ENCODE measurements at regions not wholly inside any gene's neighbourhood (a gene's known extent, or its start where the extent isn't known, plus 50 kb on each side); places are given as distances from the start of the nearest gene placed in this dataset.

- Histone ChIP-seq H3K4me1 (ENCODE audit: control insufficient read depth, low read length) (no peaks in the 10 kb centered on the region), H3K4me3 (ENCODE audit: low read length) (no peak overlapping the region), H3K27me3 (ENCODE audit: control insufficient read depth, low read length) (no peaks in the 10 kb centered on the region), H3F3A (ENCODE audit: control insufficient read depth, insufficient read depth) (no peaks in the 10 kb centered on the region), H4K20me1 (ENCODE audit: control insufficient read depth, insufficient read depth, low read depth, low read length) (no peaks in the 10 kb centered on the region), H3K9me3 (ENCODE audit: control insufficient read depth, insufficient read depth, low read length) (no peaks in the 10 kb centered on the region), H3K27ac (ENCODE audit: low read depth, low read length) (no peak overlapping the region), H3K4me2 (ENCODE audit: low read length) (no peak overlapping the region), H3K79me2 (ENCODE audit: control insufficient read depth, low read length) (no peaks in the 10 kb centered on the region), H3K9me2 (replicated peaks; ENCODE audit: control insufficient read depth, low read length) (no peaks in the 10 kb centered on the region), H3K36me3 (ENCODE audit: control insufficient read depth, low read length) (no peaks in the 10 kb centered on the region)
- TF ChIP-seq CTCF (IDR thresholded peaks at IDR 0.05; ENCODE audit: low read depth, low read length, poor library complexity, severe bottlenecking) (no peak), EZH2phosphoT487 (IDR thresholded peaks at IDR 0.05; ENCODE audit: borderline replicate concordance, low read length) (no peak)
Measured at GRCh38 chr2:120632796-120633646, 102.6 kb upstream of the GLI2 start.

- no peaks in the 10 kb centered on the region for H3K79me2 ChIP-seq (ENCODE audit: control insufficient read depth, low read length)
- H3K27me3 ChIP-seq (ENCODE audit: control insufficient read depth, low read length) = no peaks in the 10 kb centered on the region
- H3K4me3 ChIP-seq (ENCODE audit: low read length) = no peak overlapping the region
- no peaks in the 10 kb centered on the region for H3K36me3 ChIP-seq (ENCODE audit: control insufficient read depth, low read length)
- H3K9me2 ChIP-seq (replicated peaks; ENCODE audit: control insufficient read depth, low read length) = no peaks in the 10 kb centered on the region
- H4K20me1 ChIP-seq (ENCODE audit: control insufficient read depth, insufficient read depth, low read depth, low read length) = no peaks in the 10 kb centered on the region
- no peak overlapping the region for H3K4me2 ChIP-seq (ENCODE audit: low read length)
- no peak overlapping the region for H3K27ac ChIP-seq (ENCODE audit: low read depth, low read length)
- H3F3A ChIP-seq (ENCODE audit: control insufficient read depth, insufficient read depth) = no peaks in the 10 kb centered on the region
- TF ChIP-seq EZH2phosphoT487 (IDR thresholded peaks at IDR 0.05; ENCODE audit: borderline replicate concordance, low read length) (no peak), CTCF (IDR thresholded peaks at IDR 0.05; ENCODE audit: low read depth, low read length, poor library complexity, severe bottlenecking) (no peak)
- no peaks in the 10 kb centered on the region for H3K9me3 ChIP-seq (ENCODE audit: control insufficient read depth, insufficient read depth, low read length)
- no peaks in the 10 kb centered on the region for H3K4me1 ChIP-seq (ENCODE audit: control insufficient read depth, low read length)
Measured at GRCh38 chr2:120634533-120634932, 101.1 kb upstream of the GLI2 start.

GRCh38 chr2:120635146-120635545 is 100.5 kb upstream of the GLI2 start:
- H3K27ac ChIP-seq (ENCODE audit: low read depth, low read length) = no peak overlapping the region
- no peaks in the 10 kb centered on the region for H3K79me2 ChIP-seq (ENCODE audit: control insufficient read depth, low read length)
- H3K36me3 ChIP-seq (ENCODE audit: control insufficient read depth, low read length) = no peaks in the 10 kb centered on the region
- no peaks in the 10 kb centered on the region for H3K27me3 ChIP-seq (ENCODE audit: control insufficient read depth, low read length)
- H3K4me2 ChIP-seq (ENCODE audit: low read length) = no peak overlapping the region
- H3F3A ChIP-seq (ENCODE audit: control insufficient read depth, insufficient read depth) = no peaks in the 10 kb centered on the region
- TF ChIP-seq EZH2phosphoT487 (IDR thresholded peaks at IDR 0.05; ENCODE audit: borderline replicate concordance, low read length) (no peak), CTCF (IDR thresholded peaks at IDR 0.05; ENCODE audit: low read depth, low read length, poor library complexity, severe bottlenecking) (no peak)
- H3K9me3 ChIP-seq (ENCODE audit: control insufficient read depth, insufficient read depth, low read length) = no peaks in the 10 kb centered on the region
- no peaks in the 10 kb centered on the region for H3K9me2 ChIP-seq (replicated peaks; ENCODE audit: control insufficient read depth, low read length)
- H3K4me3 ChIP-seq (ENCODE audit: low read length) = no peak overlapping the region
- no peaks in the 10 kb centered on the region for H4K20me1 ChIP-seq (ENCODE audit: control insufficient read depth, insufficient read depth, low read depth, low read length)
- no peaks in the 10 kb centered on the region for H3K4me1 ChIP-seq (ENCODE audit: control insufficient read depth, low read length)
